HG03108 (cell line): ENCODE measurements at regions not wholly inside any gene's neighbourhood (a gene's known extent, or its start where the extent isn't known, plus 50 kb on each side); places are given as distances from the start of the nearest gene placed in this dataset.

Source experiments
- ATAC-seq: cut with Tn5 transposase; IDR thresholded peaks from one replicate; pipeline ENCODE4 v1.9.1; 2021; ENCODE audit warnings: moderate library complexity; ENCODE audit not compliant: unreplicated experiment

DNA sequence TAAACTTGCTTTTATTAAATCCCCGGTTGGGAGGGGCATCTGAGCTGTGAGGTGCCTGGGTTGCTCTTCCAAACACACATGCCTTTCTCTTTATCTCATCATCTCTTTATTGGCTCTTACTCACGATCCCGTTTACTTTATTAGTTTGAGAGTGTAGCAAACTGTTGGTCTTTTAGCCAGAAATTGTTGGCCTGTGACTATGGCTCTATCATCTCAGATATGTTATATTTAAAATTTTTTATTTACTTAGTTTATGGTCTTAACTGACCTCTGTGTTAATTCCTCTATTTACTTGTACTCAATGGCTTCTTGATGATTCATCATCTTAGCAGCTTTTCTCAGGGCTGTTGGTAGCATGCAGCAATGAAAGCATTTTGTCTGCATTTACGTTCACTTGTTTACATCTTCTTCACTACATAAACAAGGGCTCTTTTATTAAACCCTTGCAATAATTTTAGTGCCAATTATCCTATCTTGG is 408.4 kb downstream of the HRH4 start:
- ATAC-seq, result no peak

DNA sequence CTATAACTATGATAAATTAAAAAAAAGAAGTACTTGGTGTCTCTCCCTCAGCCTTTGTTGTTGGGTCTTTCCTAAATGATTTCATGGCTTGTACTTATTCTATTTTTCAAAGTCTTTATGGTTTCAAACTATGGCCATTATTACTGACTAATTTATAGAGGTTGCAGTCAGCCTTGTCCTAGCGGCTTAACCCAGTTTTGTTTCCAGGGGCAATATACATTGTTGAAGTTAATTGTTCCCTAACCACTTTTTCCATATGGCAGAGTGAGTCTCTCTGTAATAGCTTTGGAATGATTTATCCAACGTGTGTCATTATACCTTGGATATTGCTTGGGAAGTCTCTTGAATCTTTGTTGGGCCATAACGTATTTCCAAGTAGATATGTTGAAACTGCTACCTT is 408.8 kb downstream of the HRH4 start:
- ATAC-seq, result no peak

DNA sequence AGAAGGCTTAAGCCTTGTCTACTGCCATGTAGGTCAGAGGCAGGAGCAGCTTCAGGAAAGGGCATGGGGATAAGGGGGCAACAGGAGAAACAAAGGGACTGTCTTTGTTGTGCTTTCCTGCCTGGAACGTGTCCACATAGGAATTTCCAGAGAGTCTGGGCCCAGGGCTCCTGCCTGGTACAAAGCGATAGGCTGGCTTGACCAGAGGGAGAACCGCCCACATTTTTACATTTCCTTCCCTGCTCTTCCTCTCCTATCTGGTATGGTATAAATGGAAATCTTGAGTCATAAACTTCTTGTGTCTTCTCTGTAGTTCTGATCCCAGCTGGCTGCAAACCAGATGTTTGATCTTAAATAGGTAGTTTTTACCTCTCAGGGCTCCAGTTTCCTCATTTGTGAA is 414.8 kb downstream of the HRH4 start:
- ATAC-seq, result no peak

DNA sequence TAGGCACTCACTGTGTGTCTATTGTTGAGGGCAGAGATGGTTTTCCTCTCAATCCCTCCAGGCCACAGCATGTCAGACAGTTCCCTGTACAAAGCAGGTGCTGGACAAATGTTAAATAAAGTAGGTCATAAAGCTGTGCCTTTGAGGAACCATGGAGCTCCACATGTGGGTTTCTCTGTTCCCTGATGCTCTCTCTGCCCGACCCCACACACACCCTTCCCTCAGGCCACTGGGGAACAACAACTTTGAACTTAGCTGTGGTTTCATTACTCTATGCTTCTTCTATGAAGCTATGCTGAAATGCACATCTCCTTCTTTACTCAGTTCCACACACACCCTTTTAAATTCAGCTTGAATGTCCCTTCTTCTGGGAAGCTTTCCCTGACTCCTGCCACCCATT is 415.3 kb downstream of the HRH4 start:
- no peak for ATAC-seq

DNA sequence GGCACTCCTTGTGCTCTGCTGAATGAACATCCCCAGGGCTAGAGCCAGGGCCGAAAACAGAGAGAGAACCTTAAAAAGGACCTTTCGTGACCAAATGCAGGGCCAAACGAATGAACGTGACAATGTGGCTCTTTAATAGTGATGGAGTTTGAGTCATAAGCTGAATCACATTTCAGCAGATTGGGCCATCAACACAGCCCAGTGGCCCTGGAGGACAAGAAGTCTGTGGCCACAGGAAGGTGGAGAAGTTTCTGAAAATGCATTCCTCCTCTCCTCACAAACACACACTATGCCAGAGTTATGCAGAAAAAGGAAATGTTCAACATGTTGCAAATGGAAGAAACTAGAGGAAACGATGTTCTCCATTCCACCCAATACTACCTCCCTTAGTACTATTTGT is 415.8 kb downstream of the HRH4 start:
- ATAC-seq, result no peak

DNA sequence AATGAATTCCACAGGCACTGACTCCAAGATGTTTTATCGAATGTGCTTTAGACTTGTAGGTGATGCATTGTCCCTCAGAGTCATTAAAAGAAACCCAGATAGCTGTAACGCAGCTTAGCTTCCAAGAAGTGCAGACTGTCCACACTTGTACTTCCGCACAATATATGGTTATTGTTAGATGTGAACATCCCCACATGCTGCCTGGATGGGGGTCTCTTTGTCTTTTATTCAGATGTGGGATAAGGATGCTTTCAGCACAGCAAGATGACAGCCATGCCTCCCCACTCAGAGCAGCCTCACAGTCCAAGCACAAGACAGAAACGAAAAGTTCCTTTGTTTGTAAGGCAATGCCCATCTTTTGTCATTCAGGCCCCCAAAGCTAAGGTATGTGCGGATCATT is 416.6 kb downstream of the HRH4 start:
- no peak for ATAC-seq

DNA sequence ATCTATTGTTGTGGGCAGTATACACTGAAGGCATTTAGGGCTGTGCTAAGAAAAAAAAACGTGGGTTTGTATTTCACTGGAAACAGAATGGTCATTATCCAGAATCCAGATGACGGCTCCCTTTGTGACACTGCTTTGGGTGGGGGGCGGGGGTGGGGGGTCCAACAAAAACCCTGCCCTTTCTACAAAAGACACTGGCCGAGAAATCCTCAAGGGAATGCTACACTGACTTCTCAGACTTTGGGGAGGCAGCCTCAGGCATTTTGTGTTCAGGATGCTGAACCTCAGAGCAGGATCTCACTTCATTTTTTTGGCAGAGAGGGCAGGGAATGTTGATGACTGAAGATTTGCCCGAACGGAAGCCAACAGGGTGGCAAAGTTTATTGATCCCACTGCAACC is 417.1 kb downstream of the HRH4 start:
- no peak for ATAC-seq

DNA sequence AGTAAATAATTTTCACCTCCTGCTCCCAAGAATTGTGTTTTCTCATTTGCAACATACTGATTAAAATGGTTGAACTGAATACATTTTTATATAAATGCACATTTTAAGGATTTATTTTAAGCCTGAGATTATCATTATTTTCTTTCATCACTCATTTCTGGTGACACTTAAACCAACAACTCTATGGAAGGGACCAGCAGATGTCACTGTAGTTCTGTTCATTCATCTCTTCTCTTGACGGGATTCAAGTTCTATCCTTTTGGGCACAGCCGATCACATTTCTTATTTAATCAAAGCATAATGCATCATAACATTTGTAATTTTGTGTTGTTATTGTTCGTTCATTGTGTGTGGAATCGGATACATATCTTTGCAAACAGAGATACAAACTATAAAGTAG is 417.9 kb downstream of the HRH4 start:
- ATAC-seq, result no peak

DNA sequence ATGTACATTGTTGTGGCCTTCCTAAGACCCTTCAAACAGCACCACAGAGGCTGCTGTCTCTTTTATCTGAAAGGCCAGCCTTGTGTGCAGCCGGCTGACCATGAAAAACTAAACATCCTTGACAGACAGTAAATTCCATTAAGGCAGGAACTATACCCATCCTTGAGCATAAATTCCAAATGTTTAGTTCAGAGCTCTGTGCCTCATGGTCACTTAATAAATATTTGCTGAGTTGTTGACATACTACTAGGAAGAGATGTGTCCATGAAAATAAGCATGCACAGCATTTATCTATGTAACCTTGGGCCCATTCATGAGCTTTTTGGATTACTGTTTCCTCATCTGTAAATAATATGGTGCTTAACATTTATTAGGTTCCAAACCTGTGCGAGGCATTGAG is 424.8 kb downstream of the HRH4 start:
- no peak for ATAC-seq

DNA sequence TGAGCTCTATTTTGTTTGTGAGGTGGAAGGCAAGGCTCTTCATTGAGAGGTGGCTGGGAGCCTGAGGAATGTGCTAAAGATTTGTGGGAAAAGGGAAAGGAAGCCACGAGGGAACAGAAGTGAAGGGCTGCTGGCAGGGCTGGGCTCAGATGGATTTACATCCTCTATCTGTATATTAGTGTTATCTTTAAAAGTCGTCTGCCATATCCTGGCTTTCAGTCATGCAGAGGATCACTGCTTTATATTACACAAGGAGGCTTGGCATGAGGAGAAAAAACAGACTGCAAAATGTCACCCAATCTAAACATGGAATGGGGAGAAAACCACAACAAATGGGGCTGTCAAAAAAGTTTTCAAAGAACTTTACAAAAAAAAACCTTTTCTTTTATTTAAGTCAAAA is 434.4 kb downstream of the HRH4 start:
- no peak for ATAC-seq

DNA sequence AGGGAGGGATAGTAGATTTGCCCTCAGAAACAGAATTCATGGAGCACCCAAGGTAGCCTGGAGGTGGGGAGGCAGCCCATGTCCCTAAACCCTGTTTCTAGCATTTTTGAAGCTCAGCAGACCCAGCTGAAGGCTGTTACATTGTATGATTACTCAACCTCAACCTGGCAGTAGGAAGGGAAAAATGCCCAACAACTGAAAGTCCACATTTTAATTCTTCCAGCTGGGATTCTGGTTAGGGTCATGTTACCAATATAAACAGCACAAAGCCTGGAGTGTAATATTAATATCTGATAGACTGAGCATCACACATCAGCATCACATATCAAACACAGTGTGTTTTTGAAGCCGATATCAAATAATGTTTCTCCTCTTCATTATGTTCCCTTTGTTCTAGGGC is 437.0 kb downstream of the HRH4 start:
- no peak for ATAC-seq

DNA sequence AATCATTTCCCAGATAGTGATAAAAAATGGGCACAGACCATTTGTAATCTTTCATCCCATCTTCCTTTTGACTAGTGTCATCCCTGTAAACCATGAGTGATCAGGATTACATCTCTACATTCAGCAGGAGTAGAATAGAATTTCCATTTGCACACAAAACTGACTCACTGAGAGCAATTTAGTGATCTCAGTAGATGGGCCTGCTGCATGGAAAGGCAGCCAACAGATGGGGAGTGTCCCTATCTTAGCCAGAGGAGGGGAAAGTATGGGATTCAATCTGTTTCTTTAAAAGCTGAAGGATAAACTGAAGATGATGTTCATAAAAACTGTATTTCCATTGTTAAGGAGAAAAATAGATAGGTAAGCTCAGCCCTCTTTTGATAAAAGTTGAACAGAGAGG is 441.7 kb downstream of the ZNF521 start:
- ATAC-seq, result no peak

DNA sequence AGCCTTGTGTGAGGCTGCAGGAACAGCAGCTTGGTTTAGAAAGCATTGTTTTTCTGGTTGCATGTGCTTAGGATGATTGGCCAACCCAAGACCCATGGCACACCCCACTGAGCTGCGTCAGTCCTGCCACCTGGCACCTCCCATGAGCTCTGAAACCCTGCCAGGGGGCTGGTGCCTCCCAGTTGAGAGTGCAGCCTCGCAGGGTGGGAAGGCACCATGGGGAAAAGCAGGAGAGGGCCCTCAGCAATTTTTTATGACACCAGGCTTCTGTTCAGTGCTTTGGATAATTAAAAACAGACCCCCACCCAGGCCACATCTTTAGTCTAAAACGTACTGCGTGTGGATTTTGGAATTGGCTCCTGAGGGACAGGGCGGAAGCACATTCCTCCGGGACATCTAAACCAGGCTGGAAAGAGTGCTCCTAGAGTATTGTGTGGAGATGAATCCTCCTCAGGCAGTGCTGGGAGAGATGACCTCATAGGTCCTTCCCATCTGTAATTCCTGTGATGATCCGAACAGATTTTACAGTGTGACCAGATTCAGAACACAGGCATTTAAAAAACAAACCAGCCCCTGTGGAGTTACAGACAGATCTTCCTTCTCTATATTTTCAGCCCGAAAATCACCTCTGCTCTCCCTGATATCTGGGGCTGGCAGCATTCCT is 438.3 kb downstream of the ZNF521 start:
- no peak for ATAC-seq

DNA sequence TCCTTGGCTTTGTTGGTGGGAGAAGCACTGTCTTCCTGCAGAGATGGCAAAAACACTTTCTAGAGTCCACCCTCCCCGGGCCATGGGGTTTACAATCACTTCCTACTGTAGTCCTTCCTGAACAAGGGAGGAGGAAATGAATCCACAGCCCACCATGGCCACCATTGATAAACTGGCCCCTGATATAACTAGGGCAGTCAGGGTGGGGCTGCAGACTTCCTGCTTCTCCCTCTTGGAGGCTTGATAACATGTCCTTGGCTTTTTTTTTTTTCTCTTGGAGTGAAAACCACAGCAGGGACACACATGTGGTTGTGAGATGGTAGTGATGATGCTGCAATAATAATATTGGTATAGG is 437.8 kb downstream of the ZNF521 start:
- ATAC-seq, result no peak

DNA sequence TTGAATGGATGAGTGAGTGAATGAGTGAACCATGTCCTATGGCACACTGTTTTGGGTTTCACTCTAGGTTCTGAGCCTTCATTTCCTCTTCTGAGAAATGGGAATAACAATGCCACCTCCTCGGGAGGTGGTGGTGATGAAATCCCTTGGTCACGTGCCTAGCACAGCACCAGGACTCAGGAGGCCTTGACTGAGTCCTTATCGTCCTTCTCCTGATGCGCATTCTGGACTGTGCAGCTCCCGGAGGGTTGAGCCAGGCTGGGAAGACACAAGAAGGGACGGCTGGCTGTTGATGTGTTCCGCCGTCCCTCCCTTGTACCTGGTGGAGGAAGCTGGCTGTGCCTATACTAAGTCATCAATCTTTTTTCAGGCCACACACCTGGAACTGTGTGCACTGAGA is 437.3 kb downstream of the ZNF521 start:
- ATAC-seq, result no peak

DNA sequence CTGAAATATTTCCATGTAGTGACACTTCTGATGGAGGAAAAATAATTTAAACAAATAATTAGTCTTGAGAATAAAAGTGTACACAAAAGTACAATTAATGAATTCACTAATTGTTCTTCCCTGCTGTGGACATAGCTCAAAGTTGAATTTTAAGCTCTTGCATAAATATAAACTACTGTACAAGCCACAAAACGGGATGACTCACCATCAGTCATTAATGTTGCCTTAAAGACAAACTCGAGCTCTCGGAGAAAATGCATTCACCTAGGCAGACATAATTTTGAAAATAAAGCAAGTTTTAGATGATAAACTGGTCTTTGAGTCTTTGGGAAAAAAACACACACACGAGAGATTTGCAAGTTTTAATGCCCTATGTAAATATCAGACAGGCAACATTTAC is 436.4 kb downstream of the ZNF521 start:
- no peak for ATAC-seq

DNA sequence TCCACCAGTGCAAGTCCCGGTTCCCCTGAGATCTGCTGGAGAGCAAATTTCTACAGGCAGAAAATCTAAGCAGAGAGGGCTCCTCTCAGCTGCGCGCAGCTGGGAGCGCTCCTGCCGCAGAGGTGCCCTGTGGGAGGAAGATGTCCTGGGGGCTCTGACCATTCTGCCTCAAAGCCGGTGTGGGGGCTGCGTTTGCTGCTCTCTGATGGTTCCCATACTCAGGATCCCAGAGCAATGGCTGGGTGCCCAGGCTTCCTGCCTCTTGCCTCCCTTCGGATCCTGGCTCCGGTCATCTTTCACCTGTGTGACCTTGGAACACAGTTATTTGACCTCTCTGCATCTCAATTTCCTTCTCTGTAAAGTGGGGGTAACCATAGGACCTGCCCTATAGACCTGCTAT is 434.2 kb downstream of the ZNF521 start:
- ATAC-seq, result no peak

DNA sequence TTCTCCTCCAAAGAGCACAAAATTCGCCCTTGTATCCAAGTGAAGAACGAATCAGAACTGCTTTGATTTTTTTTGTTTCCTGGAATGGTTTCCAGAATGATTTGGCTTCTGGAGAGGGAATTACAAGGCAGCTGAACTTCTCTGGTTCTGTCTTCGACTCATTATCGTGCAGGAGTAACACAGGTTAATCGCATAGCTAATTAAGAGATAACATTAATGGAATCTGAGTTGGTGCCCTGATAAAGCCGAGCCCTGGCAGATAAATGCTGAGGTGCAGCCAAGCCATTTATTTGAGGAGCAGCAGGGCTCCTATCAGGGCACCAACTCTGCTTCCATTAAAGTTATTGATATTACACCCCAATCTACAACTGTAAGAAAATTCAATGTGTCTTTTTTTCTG is 433.7 kb downstream of the ZNF521 start:
- ATAC-seq, result no peak

DNA sequence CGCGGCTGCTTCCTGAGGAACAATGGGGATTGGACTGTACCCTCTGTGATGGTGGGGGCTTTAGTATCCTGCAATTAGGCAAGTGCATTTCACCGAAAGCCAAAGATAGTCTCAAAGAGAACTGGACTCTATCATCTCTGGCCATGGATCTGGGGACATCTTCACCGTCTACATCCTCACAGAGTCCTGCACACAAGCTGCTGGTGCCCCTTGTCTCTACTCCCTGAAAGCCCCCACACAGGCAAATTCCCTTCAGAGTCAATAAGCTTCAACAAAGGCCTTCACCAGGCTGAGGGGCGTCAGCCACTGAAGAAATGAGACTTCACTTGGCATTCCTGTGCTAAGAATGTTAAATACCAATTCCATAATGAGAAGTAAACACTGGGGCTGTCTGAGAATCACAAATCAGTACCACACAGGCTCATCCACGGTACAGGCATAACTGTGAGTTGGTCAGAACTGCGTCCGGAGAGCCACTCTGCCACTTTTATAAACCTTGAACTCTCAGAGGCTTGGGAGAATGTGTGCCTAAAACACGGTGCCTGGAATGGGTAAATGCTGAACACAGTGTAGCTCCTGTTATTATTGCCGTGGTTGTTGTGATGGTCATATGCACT is 432.7 kb downstream of the ZNF521 start:
- ATAC-seq, result no peak

DNA sequence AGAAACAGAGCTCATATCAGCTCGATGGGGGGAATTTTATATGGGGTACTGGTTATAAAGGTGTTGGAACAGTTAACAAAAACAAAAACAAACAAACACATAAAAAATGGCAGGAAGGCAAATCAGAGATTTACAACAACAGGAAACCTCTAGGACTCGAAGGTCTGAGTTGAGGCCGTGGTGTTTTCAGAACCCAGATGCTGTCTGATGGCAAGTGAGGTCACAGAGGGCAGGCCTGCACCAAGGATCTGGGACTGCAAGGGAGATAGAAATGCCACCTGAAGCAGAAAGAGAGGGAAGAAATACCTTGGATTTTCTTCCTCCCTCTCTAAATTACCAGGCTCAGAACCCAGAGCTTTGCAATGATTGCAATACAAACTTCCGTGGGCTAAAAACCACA is 429.5 kb downstream of the ZNF521 start:
- no peak for ATAC-seq

DNA sequence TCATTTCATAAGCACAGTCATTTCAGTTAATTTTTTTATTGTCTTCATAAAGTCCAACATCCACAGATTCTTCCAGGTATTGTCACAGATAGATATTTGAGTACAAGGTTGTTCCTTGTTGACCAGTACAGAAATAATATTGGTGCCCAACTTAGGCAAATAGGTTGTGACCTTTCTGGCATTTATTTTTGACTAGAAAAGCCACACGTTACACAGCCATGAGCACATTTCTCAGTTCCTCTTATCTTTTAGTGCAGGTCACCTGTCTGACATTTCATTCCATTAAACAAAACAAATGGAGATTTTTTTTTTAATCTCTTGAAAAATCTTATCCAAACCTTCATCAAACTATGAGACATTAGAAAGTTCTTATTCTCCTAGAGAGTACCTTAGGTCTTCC is 428.8 kb downstream of the ZNF521 start:
- ATAC-seq, result peak; percentile 86

DNA sequence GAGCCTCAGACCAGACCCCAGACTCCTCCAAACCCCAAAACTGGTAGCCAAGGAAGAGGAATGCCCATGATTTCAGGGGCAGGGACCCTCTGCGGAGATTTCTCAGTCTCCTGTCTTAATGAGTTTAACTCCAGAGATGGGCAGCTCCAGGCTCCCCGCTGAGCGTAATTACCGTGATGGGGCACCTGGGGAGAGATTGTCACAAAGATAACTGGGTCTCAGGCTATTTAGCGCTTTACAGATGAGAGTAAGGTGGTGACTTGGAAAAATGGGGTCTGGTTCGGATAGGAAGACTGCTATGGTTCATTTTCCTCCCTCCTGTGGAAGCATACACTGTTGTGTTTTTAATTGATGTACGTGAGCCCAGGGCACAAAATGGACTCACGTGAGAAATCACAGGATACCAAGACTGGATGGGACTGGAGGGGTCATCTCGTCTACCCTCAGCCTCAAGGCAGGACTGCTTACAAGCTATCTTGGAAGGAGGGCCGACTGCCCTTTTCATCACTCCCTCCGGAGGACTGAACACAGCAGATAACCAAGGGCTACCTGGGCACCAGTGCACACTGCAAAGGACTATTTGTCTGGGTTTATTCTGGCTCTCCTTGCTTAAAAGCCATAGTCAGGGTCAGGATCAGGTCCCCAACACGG is 427.8 kb downstream of the ZNF521 start:
- no peak for ATAC-seq

DNA sequence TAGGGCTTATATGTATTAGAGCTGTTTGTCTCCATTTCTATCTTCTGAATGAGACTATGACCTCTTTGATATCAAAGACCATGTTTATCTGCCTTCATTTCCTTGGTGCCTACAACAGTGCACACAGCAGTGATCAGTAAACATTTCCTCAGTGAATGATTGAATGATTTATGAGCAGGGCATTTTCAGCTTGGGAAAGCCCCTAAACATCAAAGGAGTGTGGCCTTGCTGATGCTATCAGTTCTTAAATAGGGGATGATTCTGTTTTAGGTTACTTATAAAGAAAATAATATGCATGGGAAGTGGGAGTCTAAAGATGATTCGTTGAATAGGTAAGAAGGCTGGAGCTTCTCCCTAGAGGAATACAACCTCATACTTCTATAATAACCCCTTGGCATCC is 425.3 kb downstream of the ZNF521 start:
- no peak for ATAC-seq
